DND-41 (cell line): ENCODE measurements at regions not wholly inside any gene's neighbourhood (a gene's known extent, or its start where the extent isn't known, plus 50 kb on each side); places are given as distances from the start of the nearest gene placed in this dataset.

ENCODE experiments used
- CTCF ChIP-seq: IDR thresholded peaks from 2 replicates; pipeline ENCODE4 v1.5.1; 2012; ENCODE audit warnings: borderline replicate concordance, low read length, moderate library complexity, mild to moderate bottlenecking; ENCODE audit not compliant: poor library complexity, severe bottlenecking; ENCODE audit errors: extremely low read depth
- EZH2 ChIP-seq: IDR thresholded peaks from 3 replicates; pipeline ENCODE4 v1.6.1; 2012; ENCODE audit warnings: borderline replicate concordance, low read depth, mild to moderate bottlenecking, moderate library complexity, low read length, inconsistent platforms; ENCODE audit not compliant: severe bottlenecking

- TF ChIP-seq CTCF = no peak
- no peak for TF ChIP-seq EZH2
Measured at GRCh38 chr16:11406177-11406560, 60.9 kb downstream of the RMI2 start.
